ENCODE measurements at regions not wholly inside any gene's neighbourhood (a gene's known extent, or its start where the extent isn't known, plus 50 kb on each side); places are given as distances from the start of the nearest gene placed in this dataset.

DNA sequence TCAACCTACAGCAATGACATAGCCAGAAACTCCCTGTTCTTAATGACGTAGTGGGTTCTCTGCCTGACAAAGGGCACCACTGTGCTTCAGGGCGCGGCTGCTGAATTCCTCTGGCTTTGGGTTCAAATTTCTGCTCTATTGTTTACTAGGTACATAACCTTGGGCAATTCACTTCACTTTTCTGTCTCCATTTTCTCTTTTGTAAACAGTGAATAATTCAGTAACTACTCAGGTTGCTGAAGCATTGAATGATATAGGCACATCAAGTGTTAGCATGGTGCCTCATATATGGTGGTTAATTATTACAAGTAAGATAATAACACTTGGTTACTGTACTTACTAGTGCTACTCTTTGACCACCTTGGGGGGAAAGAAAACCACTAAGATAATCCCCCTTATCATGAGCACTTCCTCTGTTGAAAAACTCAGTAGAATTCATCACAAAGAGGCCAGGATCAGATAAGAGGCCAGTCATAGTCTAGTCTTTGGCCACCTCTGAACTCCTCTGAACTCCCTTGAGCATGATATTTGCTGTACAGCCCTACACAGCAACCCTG lies 92.0 kb upstream of the AHR start:
- Histone ChIP-seq H3K9me3 (ENCODE audit: control insufficient read depth, low read depth, low read length) (no peaks in the 10 kb centered on the region), H3K79me1 (ENCODE audit: insufficient read depth, low read depth, low read length, poor library complexity, severe bottlenecking) (no peaks in the 10 kb centered on the region), H3T11ph (ENCODE audit: low read length) (no peak overlapping the region), H3K23me2 (ENCODE audit: insufficient read length, low read depth, low read length, poor library complexity, severe bottlenecking) (no peaks in the 10 kb centered on the region), H3K4ac (ENCODE audit: low read depth, low read length) (no peak overlapping the region), H2AK5ac (ENCODE audit: insufficient read length, low read length) (no peak overlapping the region), H2BK120ac (ENCODE audit: low read depth, low read length, poor library complexity, severe bottlenecking) (no peak overlapping the region), H3K56ac (ENCODE audit: insufficient read length, low read depth, low read length) (no peak overlapping the region), H3K79me2 (ENCODE audit: insufficient read depth, low read length) (no peaks in the 10 kb centered on the region), H4K8ac (replicated peaks; ENCODE audit: insufficient read length, low read depth, low read length) (no peak overlapping the region), H3K9ac (ENCODE audit: extremely low read depth, insufficient read length, low read length) (no peak overlapping the region), H3K23ac (ENCODE audit: insufficient read length, low read depth, low read length) (no peak overlapping the region), H2BK20ac (ENCODE audit: low read depth, low read length, poor library complexity, severe bottlenecking) (no peak overlapping the region), H2BK15ac (ENCODE audit: low read depth, low read length) (no peak overlapping the region), H4K5ac (ENCODE audit: insufficient read length, low read depth, low read length) (no peak overlapping the region), H2BK12ac (ENCODE audit: insufficient read length, low read depth, low read length) (no peak overlapping the region), H3K4me1 (ENCODE audit: insufficient read depth, low read length) (no peaks in the 10 kb centered on the region), H3K27me3 (ENCODE audit: insufficient read depth, low read length) (no peaks in the 10 kb centered on the region), H4K20me1 (ENCODE audit: control insufficient read depth, insufficient read depth, insufficient read length) (no peaks in the 10 kb centered on the region), H3K14ac (ENCODE audit: insufficient read depth, low read length) (no peak overlapping the region), H2AFZ (ENCODE audit: low read length) (no peak overlapping the region), H3K18ac (ENCODE audit: insufficient read length, low read depth, low read length) (no peak overlapping the region), H3K27ac (ENCODE audit: insufficient read length, low read depth, low read length) (no peak overlapping the region), H4K91ac (ENCODE audit: insufficient read length, low read depth, low read length) (no peak overlapping the region), H3K4me2 (ENCODE audit: insufficient read depth, insufficient read length, low read length) (no peak overlapping the region), H2BK5ac (ENCODE audit: insufficient read length, low read length) (no peak overlapping the region)
- H3K36me3 Mint-ChIP-seq (ENCODE audit: insufficient read depth in 1 of 3, low read depth in 3 of 3), result no peaks in the 10 kb centered on the region
- DNase-seq, result no peak
- peaks cover 0 to 2% of the 10 kb centered on the region in 2 experiments; a peak in 1 of 4 replicates for H3K4me1 Mint-ChIP-seq
- no peak overlapping the region for H3K4me3 Mint-ChIP-seq
- no CpG with 5 or more reads among the region's 3 CpGs for WGBS (ENCODE audit: extremely low coverage, insufficient read length, low lambda C conversion rate)
- H3K9me3 Mint-ChIP-seq, result no peaks in the 10 kb centered on the region
- TF ChIP-seq CTCF (conservative IDR thresholded peaks at IDR 0.05), result no peak
- no peaks in the 10 kb centered on the region for H3K27me3 Mint-ChIP-seq (ENCODE audit: low read depth)
- no peak overlapping the region for H3K27ac Mint-ChIP-seq
